ENCODE measurements at regions not wholly inside any gene's neighbourhood (a gene's known extent, or its start where the extent isn't known, plus 50 kb on each side); places are given as distances from the start of the nearest gene placed in this dataset.

DNA sequence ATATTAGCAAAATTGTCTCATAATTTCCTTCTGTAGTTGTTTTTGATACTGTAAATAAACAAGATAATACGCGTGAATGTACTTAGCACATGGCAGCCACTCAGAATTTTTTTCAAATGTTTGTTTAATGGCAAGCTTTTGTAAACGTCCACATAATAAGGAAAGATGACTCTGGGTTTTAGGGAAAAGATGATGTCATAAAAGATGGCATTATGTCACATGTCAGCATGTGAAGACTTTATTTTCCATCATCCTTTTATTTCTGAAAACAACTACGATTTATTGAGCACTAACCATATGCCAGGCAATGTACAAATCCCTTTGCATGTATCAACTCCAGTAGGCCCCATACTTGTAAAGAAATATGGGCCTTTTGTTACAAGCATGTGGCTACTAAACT lies 139.9 kb downstream of the C11orf91 start:
- no peaks in the 10 kb centered on the region; the same call in 1 of the 2 replicates for H3K4me1 ChIP-seq (ENCODE audit: insufficient read depth, low read length)
- H3K4me2 ChIP-seq (ENCODE audit: insufficient read depth, insufficient read length, low read length) = no peak overlapping the region
- H3K27ac ChIP-seq (ENCODE audit: insufficient read length, low read depth, low read length) = no peak overlapping the region
- H3K9me3 ChIP-seq (ENCODE audit: control insufficient read depth, low read depth, low read length) = no peaks in the 10 kb centered on the region
- H4K20me1 ChIP-seq (ENCODE audit: control insufficient read depth, insufficient read depth, insufficient read length) = no peaks in the 10 kb centered on the region
- no peaks in the 10 kb centered on the region for H3K79me1 ChIP-seq (ENCODE audit: insufficient read depth, low read depth, low read length, poor library complexity, severe bottlenecking)
- H3K14ac ChIP-seq (ENCODE audit: insufficient read depth, low read length) = no peak overlapping the region
- H3K4ac ChIP-seq (ENCODE audit: low read depth, low read length) = no peak overlapping the region
- no peak overlapping the region for H3K27ac Mint-ChIP-seq
- H3K36me3 Mint-ChIP-seq (ENCODE audit: insufficient read depth in 1 of 3, low read depth in 3 of 3) = no peaks in the 10 kb centered on the region; a peak in 1 of 7 replicates
- H3K4me3 Mint-ChIP-seq = no peak overlapping the region
- no peak overlapping the region for H3T11ph ChIP-seq (ENCODE audit: low read length)
- H2AK5ac ChIP-seq (ENCODE audit: insufficient read length, low read length) = no peak overlapping the region
- peaks cover 10 to 15% of the 10 kb centered on the region in 2 experiments for H3K4me1 Mint-ChIP-seq
- H2BK20ac ChIP-seq (ENCODE audit: low read depth, low read length, poor library complexity, severe bottlenecking) = no peak overlapping the region
- no CpG with 5 or more reads among the region's 4 CpGs for WGBS (ENCODE audit: extremely low coverage, insufficient read length, low lambda C conversion rate)
- no peak overlapping the region for H3K9ac ChIP-seq (ENCODE audit: extremely low read depth, insufficient read length, low read length)
- H2BK15ac ChIP-seq (ENCODE audit: low read depth, low read length) = no peak overlapping the region
- H3K27me3 ChIP-seq (ENCODE audit: insufficient read depth, low read length) = no peaks in the 10 kb centered on the region
- no peak overlapping the region for H4K5ac ChIP-seq (ENCODE audit: insufficient read length, low read depth, low read length)
- no peaks in the 10 kb centered on the region for H3K9me3 Mint-ChIP-seq
- H4K8ac ChIP-seq (replicated peaks; ENCODE audit: insufficient read length, low read depth, low read length) = no peak overlapping the region
- no peak overlapping the region for H3K23ac ChIP-seq (ENCODE audit: insufficient read length, low read depth, low read length)
- H3K79me2 ChIP-seq (ENCODE audit: insufficient read depth, low read length) = no peaks in the 10 kb centered on the region
- no peak overlapping the region for H2BK120ac ChIP-seq (ENCODE audit: low read depth, low read length, poor library complexity, severe bottlenecking)
- H2AFZ ChIP-seq (ENCODE audit: low read length) = no peak overlapping the region
- H2BK12ac ChIP-seq (ENCODE audit: insufficient read length, low read depth, low read length) = no peak overlapping the region
- no peaks in the 10 kb centered on the region for H3K23me2 ChIP-seq (ENCODE audit: insufficient read length, low read depth, low read length, poor library complexity, severe bottlenecking)
- no peaks in the 10 kb centered on the region for H3K27me3 Mint-ChIP-seq (ENCODE audit: low read depth)
- TF ChIP-seq CTCF (conservative IDR thresholded peaks at IDR 0.05) = no peak
- DNase-seq = no peak
- no peak overlapping the region for H2BK5ac ChIP-seq (ENCODE audit: insufficient read length, low read length)
- no peak overlapping the region for H3K18ac ChIP-seq (ENCODE audit: insufficient read length, low read depth, low read length)
- H3K56ac ChIP-seq (ENCODE audit: insufficient read length, low read depth, low read length) = no peak overlapping the region
- no peak overlapping the region for H4K91ac ChIP-seq (ENCODE audit: insufficient read length, low read depth, low read length)
